K562 (cell line): ENCODE measurements at regions not wholly inside any gene's neighbourhood (a gene's known extent, or its start where the extent isn't known, plus 50 kb on each side); places are given as distances from the start of the nearest gene placed in this dataset.

Experiments used
- ETV5 ChIP-seq: sonication (generic); formaldehyde crosslinking; IDR thresholded peaks from 2 replicates; pipeline ENCODE4 v1.4.0; 2020; ENCODE audit warnings: low read depth, mild to moderate bottlenecking, missing genetic modification reagents
- LARP7 ChIP-seq: fragments of 450-650 bp; IDR thresholded peaks from 2 replicates; pipeline ENCODE4 v1.6.1; 2016
- TAF1 ChIP-seq: IDR thresholded peaks from 2 replicates; pipeline ENCODE4 v1.6.1; 2011; ENCODE audit warnings: mild to moderate bottlenecking, low read length, moderate library complexity; ENCODE audit not compliant: insufficient read depth, control insufficient read depth, severe bottlenecking; ENCODE audit errors: extremely low read depth
- ZNF274 ChIP-seq: IDR thresholded peaks from 2 replicates; pipeline ENCODE4 v1.6.1; 2011; ENCODE audit warnings: low read depth, mild to moderate bottlenecking, low read length, moderate library complexity, borderline replicate concordance

DNA sequence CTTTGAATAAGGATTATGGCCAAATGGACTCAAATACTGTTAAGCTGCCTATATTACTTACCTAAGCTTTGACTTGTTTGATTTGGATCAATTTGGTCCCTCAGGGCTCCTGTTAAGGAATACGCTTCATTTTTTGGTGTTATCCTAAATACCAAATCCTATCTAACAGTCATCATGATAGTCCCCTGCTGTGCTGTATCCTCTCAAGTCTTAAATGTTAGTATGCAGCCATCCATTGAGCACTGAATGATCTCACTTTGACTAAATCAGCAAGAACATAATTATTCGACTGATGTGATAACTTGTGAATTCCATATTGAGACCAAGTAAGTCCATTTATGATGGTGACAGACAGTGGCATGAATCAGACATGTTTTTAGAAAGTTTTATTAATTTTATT, 53.1 kb upstream of the ATF3 start:
- TF ChIP-seq LARP7 (no peak), ETV5 (CRISPR knock-in tag) (no peak), TAF1 (no peak), ZNF274 (no peak)
